HS-5 (cell line): ENCODE measurements at regions not wholly inside any gene's neighbourhood (a gene's known extent, or its start where the extent isn't known, plus 50 kb on each side); places are given as distances from the start of the nearest gene placed in this dataset.
"Not testable (repeated sequence)": the region's sequence is repeated elsewhere in the genome, so short reads cannot be mapped to it uniquely, and the experiment has no call there.

ENCODE experiments used
- DNase-seq: peaks from one replicate; pipeline ENCODE4 v3.0.0-alpha.2; 2012; ENCODE audit warnings: low read depth

- no peak for DNase-seq
Observed at GRCh38 chr20:7171911-7172310, 404.4 kb downstream of the BMP2 start.

- DNase-seq: no peak
Observed at GRCh38 chr20:7174554-7174953, 407.1 kb downstream of the BMP2 start.

GRCh38 chr20:7175827-7176226, 408.3 kb downstream of the BMP2 start:
- DNase-seq: not testable (repeated sequence)

- no peak for DNase-seq
Observed at GRCh38 chr20:7178004-7178403, 410.5 kb downstream of the BMP2 start.

- DNase-seq: peak; percentile 75
Observed at GRCh38 chr20:7180256-7181045, 413.0 kb downstream of the BMP2 start.

- DNase-seq: no peak
Observed at GRCh38 chr20:7189231-7189630, 421.7 kb downstream of the BMP2 start.

- DNase-seq: no peak
Observed at GRCh38 chr20:7193681-7194080, 426.2 kb downstream of the BMP2 start.

- peak; percentile 75 for DNase-seq
Observed at GRCh38 chr20:7195704-7196103, 428.2 kb downstream of the BMP2 start.

GRCh38 chr20:7196481-7196880, 429.0 kb downstream of the BMP2 start:
- DNase-seq: no peak

- DNase-seq: no peak
Observed at GRCh38 chr20:7199861-7200260, 432.4 kb downstream of the BMP2 start.

- no peak for DNase-seq
Observed at GRCh38 chr20:7207186-7207798, 439.8 kb downstream of the BMP2 start.

GRCh38 chr20:7210910-7211309, 443.4 kb downstream of the BMP2 start:
- DNase-seq: no peak

GRCh38 chr20:7214081-7214740, 446.7 kb downstream of the BMP2 start:
- no peak for DNase-seq

GRCh38 chr20:7217606-7218005, 450.1 kb downstream of the BMP2 start:
- no peak for DNase-seq

- no peak for DNase-seq
Observed at GRCh38 chr20:7220755-7221154, 453.3 kb downstream of the BMP2 start.

GRCh38 chr20:7226156-7226555, 458.7 kb downstream of the BMP2 start:
- no peak for DNase-seq

- DNase-seq: no peak
Observed at GRCh38 chr20:7231303-7231702, 463.8 kb downstream of the BMP2 start.

GRCh38 chr20:7232796-7233195, 465.3 kb downstream of the BMP2 start:
- no peak for DNase-seq

- DNase-seq: no peak
Observed at GRCh38 chr20:7237251-7237650, 469.8 kb downstream of the BMP2 start.

GRCh38 chr20:7240490-7240889, 473.0 kb downstream of the BMP2 start:
- DNase-seq: no peak

- no peak for DNase-seq
Observed at GRCh38 chr20:7248281-7249201, 481.1 kb downstream of the BMP2 start.

- DNase-seq: no peak
Observed at GRCh38 chr20:7250337-7250736, 482.9 kb downstream of the BMP2 start.
